ENCODE measurements at regions not wholly inside any gene's neighbourhood (a gene's known extent, or its start where the extent isn't known, plus 50 kb on each side); places are given as distances from the start of the nearest gene placed in this dataset.
"Not testable (repeated sequence)": the region's sequence is repeated elsewhere in the genome, so short reads cannot be mapped to it uniquely, and the experiment has no call there.

- no peak for DNase-seq
Observed at GRCh38 chr14:83689265-83689664, 1840.7 kb upstream of the FLRT2 start.

- DNase-seq = no peak
Observed at GRCh38 chr14:83697099-83697498, 1832.8 kb upstream of the FLRT2 start.

DNA sequence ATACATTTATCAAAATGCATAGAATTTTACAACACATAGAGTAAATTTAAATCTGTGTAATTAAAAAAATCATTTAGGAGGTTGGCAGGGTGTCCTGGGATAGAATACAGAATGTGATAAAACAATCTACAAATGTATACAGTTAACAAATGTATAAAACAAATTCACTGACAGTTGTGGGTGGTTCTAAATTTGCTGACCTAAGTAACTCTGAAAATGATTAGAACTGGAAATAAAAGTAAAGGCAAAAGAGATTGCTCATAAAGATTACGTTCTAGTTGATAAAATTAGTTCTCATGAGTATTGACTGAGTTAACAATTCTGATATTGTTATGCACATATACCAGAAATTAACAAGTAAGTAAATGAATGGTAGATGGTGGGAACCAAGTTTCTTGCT lies 1827.3 kb upstream of the FLRT2 start:
- DNase-seq = no peak

GRCh38 chr14:83706231-83706954 lies 1823.6 kb upstream of the FLRT2 start:
- DNase-seq = no peak

DNA sequence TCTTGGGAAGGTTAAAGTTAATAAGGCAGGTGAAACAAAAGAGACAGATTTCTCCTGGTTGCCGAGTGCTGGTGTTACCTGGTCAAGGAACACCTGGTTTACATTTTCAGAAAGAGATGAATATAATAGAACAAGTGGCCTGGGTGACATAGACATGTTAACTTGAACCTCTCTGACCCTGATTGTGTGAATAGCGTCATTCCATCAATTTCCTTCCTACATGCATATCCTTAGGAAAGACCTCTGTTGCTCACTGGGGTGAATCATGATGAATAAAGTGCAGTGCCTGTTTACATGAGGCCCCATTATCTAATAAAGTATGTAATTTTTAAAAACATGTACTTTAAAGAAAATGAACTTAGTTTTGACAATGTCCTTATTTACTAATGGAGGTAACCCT lies 1822.9 kb upstream of the FLRT2 start:
- no peak for DNase-seq

DNA sequence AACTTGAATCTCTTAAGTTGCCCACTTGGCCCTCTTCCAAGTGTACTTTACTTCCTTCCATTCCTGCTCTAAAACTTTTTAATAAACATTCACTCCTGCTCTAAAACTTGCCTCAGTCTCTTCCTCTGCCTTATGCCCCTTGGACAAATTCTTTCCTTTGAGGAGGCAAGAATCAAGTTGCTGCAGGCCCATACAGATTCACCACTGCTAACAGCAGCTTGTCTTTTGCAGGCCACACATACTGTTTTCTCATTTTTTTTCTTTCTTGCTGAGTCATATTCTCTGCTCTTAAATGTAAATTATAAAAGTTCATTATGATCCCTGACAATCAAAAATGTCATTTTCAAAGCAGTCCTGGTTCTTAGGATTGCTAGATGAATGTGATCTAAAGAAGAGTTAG lies 1820.8 kb upstream of the FLRT2 start:
- DNase-seq = no peak

DNA sequence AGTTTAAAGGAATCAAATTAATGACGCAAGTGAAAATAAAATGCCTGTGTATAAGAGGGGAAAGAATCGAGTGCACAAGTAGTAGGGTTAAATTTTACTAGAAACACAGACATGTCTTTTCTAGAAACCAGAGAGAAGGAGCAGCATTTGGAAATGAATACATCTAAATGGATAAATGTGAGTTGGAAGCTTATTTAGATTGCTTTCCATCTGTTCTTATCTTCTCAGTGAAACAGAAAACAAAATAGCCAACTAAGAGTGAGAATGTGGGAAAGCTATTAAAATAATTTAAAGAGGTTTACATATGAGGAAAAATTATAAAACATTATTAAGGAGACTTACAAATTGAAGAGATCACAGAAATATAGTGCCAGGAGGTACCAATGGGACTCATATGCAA lies 1818.9 kb upstream of the FLRT2 start:
- no peak for DNase-seq

DNA sequence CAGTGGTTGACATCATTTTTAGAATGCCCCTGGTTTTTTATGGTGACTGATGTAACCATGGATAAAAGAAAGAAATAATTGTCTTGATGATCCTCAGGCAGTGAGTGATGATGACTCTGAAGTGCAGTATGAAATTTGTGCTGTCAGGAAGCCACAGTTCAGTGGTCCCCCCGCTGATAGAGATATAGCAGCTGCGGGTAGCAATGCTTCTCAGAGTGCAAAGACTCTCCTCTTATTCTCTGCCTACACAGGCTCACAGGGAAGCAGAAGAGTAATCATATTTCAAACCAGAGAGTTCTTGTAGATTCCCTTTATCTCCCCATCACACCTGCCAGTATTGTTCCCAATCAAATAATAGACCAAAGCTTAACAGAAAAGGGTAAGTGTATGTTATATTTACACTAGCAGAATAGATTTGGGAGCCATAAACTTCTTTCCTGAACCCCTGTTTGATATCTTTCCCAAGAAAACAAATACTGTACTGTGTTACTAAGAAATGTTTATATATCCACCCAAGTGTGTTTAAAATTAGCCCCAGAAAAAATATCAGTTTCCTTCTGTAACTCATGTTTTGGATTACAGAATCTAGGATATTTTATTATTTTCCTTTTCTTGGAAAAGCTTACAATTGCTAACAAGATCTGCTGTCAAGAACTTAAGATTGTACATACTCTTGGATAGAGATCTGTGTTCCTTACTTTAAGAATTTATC lies 1817.4 kb upstream of the FLRT2 start:
- no peak for DNase-seq

- no peak for DNase-seq
Observed at GRCh38 chr14:83713732-83714131, 1816.2 kb upstream of the FLRT2 start.

- no peak for DNase-seq
Observed at GRCh38 chr14:83714151-83714550, 1815.8 kb upstream of the FLRT2 start.

DNA sequence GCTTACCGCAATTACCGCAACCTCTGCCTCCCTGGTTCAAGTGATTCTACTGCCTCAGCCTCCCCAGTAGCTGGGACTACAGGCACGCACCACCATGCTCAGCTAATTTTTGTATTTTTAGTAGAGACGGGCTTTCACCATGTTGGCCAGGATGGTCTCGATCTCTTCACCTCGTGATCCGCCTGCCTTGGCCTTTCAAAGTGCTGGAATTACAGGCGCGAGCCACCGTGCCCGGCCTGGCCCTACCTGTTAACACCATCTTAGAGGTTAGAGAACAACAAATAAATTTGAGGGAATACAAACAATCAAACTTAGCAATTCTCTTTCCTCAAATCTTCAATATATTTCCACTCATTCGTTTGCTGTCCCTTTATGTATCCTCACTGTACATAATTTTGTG lies 1810.5 kb upstream of the FLRT2 start:
- DNase-seq = not testable (repeated sequence)

DNA sequence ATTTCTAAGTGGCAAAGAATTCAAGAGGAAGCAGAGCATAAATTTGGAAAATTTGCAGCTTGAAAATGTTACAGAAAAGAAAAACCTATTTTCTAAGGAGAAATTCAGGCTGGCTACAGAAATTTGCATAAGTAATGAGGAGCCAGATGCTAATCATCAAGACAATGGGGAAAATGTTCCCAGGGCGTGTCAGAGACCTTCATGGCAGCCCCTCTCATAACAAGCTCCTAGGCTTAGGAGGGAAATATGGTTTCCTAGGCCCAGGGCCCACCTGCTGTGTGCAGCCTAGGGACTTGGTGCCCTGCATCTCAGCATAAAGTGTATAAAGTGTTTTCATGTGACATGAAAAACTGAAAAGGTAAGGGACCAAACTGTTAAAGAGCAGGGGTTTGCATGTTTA lies 1796.3 kb upstream of the FLRT2 start:
- DNase-seq = no peak

- DNase-seq = no peak
Observed at GRCh38 chr14:83734431-83734830, 1795.5 kb upstream of the FLRT2 start.

DNA sequence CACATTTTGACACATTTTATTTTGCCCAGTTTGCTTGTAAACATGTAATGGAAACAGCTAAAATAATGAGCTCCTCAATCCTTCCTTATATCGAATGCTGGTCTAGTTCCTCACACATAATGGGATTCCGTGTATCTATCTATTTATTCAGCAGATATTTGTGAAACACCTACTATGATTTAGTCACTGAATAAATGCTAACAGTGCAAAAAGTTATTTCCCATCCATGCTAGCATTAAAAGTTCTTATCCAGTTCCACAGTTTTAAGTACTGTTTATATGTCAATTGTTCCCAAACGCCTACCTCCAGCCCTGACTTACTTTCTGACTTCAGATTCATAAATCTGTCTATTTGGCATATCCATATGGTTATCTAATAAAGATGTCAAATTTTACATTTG lies 1788.7 kb upstream of the FLRT2 start:
- no peak for DNase-seq

DNA sequence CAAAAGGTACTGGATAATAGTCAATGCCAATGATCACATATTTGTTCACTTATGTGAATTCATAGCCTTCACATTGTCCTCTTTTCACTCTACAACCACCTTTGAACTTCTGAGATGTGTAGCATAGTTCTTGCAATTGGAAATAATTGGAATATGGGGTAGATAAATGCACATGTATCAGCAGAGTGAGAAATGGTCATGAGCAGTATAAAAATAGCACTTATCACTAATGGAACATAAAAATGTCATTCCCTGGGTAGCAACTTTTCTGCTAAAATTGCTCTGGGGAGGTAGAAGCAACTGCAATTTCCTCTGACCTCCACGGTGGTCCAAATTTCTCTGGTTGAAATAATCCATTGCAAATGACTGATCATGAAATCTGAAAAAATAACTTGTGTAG lies 1785.7 kb upstream of the FLRT2 start:
- DNase-seq = no peak

DNA sequence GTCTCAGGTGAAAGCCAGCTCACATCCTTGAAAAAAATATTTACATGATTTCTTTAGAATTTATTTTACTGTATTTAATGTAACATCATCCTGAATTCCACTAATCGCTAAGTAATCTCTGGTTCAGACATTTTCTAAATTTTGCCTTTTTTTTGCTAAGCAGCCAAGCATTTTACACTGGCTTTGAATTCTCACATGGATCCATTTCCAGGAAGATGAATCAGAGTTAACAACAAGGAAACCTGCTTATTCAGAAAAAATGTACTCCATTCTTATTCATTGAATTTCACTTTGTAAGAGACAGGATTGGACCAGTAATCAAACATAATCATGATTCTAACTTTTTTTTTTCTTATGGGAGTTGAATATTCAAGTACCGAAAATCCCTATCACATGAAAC lies 1785.1 kb upstream of the FLRT2 start:
- DNase-seq = no peak

DNA sequence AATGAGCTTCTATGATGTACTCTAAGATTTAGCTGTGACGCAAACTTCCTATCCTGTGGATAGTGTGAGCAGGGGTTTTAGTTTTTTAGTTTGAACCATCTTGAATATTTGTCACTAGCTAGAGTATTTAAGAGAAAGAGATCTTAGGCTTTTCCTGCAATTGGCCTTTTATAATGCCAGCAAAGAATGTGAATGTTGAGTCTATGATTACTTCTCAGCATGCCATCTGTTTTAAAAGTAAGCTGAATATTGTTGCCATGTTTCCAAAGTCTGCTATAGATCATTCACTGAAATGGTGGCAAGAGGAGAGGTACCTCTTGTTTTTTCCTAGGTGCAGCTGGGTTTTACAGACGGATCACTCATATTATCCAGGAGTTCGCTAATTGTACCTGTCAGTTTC lies 1783.6 kb upstream of the FLRT2 start:
- no peak for DNase-seq

DNA sequence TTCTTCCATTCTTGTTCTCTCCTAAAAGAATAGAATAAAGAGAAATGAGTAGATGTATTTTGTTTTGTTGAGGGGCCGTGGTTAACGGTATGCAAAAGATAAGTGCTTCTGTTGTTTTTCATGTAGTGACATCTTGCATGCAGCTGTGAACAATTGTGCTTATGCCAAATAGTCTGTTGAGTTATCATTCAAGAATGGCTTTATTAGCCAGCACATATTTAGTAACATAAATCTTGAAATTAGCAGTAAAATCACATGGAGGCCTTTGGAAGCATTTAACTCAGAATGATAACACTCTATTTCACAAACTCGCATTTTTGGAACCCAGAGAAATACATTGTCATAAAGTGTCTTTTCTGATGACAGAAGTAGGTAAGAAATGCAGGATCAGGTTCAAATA lies 1772.0 kb upstream of the FLRT2 start:
- no peak for DNase-seq

GRCh38 chr14:83764656-83765599 lies 1765.0 kb upstream of the FLRT2 start:
- DNase-seq = no peak

DNA sequence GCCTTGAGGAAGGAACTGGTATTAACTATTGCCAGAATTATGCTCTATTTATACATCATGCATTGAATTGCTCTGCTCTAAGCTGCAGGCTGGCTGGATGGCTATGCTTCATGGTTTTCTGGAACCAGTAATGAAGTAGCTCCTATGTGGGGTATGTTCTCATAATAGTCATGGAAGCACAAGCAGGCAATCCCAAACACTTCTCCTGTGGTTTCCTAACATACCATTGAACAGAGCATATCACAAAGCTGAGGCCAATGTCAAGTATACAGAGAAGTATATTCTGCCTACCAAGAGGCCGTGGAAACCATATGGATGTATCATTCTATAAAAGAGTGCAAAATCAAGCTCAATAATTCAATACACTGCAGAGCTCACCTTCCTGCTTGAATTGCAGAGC lies 1752.4 kb upstream of the FLRT2 start:
- no peak for DNase-seq

- no peak for DNase-seq
Observed at GRCh38 chr14:83779266-83779665, 1750.7 kb upstream of the FLRT2 start.

- DNase-seq = no peak
Observed at GRCh38 chr14:83780321-83780720, 1749.6 kb upstream of the FLRT2 start.

- no peak for DNase-seq
Observed at GRCh38 chr14:83798421-83798820, 1731.5 kb upstream of the FLRT2 start.

DNA sequence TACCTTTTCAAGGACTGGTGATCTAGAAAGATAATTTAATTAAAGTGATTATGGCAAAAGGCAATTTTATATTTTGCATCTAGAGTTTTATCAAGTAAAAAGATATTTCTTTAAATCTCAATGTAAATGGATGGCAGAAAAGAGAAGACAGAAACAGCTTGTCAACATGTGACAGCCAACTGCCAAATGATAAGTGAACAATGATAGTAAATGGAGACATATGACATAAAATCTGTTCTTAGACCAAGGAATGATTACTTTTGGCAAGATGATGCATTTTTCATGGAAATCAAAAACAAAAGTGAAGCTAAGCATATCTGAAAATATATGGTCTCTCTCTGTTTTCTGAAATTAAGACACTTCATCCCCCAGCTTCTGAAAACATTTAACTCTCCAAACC lies 1730.7 kb upstream of the FLRT2 start:
- no peak for DNase-seq
